ENCODE measurements at regions not wholly inside any gene's neighbourhood (a gene's known extent, or its start where the extent isn't known, plus 50 kb on each side); places are given as distances from the start of the nearest gene placed in this dataset.

DNA sequence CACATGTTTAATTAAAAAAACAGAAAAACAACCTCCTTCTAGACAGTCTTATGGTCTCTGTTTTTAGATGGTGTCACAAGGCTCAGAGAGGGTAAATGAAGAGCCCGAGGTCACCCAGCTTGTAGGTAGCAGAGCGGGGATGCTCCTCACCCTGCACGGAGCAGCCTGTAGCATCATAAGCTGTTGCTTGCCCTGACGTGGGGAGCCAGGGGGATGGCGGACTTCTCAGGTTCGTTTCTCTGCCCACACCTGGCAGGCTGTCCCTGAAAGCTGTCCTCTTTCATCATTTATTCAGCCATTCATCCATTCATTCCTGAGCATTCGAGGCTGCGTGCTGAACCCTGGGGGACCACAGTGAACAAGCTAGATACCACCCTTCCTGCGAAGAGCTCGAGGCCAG is 75.7 kb upstream of the KSR1 start:
- TF ChIP-seq POLR2A (IDR thresholded peaks at IDR 0.05) (no peak), EP300 (IDR thresholded peaks at IDR 0.05) (no peak), POLR2AphosphoS5 (IDR thresholded peaks at IDR 0.05) (no peak)
- TF ChIP-seq, protein P1, sequence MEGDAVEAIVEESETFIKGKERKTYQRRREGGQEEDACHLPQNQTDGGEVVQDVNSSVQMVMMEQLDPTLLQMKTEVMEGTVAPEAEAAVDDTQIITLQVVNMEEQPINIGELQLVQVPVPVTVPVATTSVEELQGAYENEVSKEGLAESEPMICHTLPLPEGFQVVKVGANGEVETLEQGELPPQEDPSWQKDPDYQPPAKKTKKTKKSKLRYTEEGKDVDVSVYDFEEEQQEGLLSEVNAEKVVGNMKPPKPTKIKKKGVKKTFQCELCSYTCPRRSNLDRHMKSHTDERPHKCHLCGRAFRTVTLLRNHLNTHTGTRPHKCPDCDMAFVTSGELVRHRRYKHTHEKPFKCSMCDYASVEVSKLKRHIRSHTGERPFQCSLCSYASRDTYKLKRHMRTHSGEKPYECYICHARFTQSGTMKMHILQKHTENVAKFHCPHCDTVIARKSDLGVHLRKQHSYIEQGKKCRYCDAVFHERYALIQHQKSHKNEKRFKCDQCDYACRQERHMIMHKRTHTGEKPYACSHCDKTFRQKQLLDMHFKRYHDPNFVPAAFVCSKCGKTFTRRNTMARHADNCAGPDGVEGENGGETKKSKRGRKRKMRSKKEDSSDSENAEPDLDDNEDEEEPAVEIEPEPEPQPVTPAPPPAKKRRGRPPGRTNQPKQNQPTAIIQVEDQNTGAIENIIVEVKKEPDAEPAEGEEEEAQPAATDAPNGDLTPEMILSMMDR (IDR thresholded peaks at IDR 0.05) = no peak
- peak overlapping the region in 2 of 4 donors; percentile 9 to 32 for H3K4me3 ChIP-seq
- peak overlapping the region in 1 of 4 donors; percentile 28 for H3K27ac ChIP-seq
- H3K9me3 ChIP-seq = no peaks in the 10 kb centered on the region
- ATAC-seq (ENCODE audit: low FRiP score in 2 of 2) (no peak), DNase-seq (no peak)
- 70% methylated on average over 9 to 10 of the region's 10 CpGs for WGBS, 2 donors
- peaks cover 14 to 26% (median 17%) of the 10 kb centered on the region in 4 donors for H3K4me1 ChIP-seq
- no peaks in the 10 kb centered on the region for H3K36me3 ChIP-seq
- H3K27me3 ChIP-seq = no peaks in the 10 kb centered on the region

DNA sequence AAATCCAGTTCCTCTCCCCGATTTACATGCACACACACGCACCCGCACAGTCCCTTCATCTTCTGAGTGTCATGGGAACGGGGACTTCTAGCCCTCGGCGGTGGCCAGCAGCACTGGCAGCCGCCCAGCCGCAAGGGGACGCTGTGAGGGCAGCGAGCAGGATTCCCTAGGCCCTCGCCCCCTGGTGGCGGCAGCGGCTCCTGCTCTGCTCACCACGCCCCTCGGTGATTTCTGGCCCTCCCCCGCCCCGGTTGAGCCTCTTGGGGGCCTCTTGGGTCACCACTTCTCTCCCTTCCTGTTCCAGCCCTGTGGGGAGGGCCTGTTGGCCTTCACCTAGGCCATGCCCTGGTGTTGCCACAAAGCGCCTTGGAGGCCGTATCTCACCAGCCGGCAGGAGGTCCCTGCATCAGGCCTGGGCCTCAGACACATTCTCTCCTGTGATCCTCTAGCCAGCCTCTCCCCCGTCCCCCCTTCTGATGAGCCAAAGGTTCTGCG is 75.2 kb upstream of the KSR1 start:
- ATAC-seq (ENCODE audit: low FRiP score in 2 of 2) (peak; percentile 78 to 80), DNase-seq (peak; percentile 73 to 94)
- TF ChIP-seq POLR2A (IDR thresholded peaks at IDR 0.05) = no peak
- TF ChIP-seq, protein P1 (IDR thresholded peaks at IDR 0.05) = peak; percentile 85 to 97 (median 90)
- peaks cover 14 to 26% (median 17%) of the 10 kb centered on the region in 4 donors for H3K4me1 ChIP-seq
- WGBS, 2 donors = 45 to 80% methylated on average over 3 to 19 of the region's 22 CpGs
- no peaks in the 10 kb centered on the region for H3K36me3 ChIP-seq
- H3K9me3 ChIP-seq = no peaks in the 10 kb centered on the region
- no peak overlapping the region for H3K4me3 ChIP-seq
- H3K27me3 ChIP-seq = no peaks in the 10 kb centered on the region
- H3K27ac ChIP-seq = no peak overlapping the region

DNA sequence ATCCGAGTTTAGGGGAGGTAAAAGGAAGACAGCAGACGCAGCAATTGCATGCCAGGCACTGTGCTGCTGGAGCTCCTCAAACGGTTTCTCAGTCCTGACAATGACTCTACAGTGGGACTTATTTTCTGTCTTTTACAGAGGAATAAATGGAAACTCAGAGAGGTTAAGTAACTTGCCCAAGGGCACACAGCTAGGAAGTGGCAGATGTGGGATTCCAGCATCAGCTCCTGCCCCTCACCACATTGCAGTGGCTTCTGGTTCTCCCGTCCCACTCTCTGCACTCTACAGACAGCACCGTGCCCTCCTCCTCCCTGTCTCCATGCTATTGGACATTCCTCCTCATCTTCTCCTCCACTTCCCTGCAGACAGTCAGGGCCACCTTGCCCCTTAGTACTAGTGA is 74.2 kb upstream of the KSR1 start:
- Histone ChIP-seq H3K27ac (no peak overlapping the region), H3K4me1 (peaks cover 14 to 26% (median 17%) of the 10 kb centered on the region in 4 donors), H3K9me3 (no peaks in the 10 kb centered on the region), H3K27me3 (no peaks in the 10 kb centered on the region), H3K4me3 (no peak overlapping the region), H3K36me3 (no peaks in the 10 kb centered on the region)
- DNase-seq = no peak
- 93 to 96% methylated on average over 5 of the region's 5 CpGs for WGBS, 2 donors
- TF ChIP-seq, protein P1 (IDR thresholded peaks at IDR 0.05) = no peak
- TF ChIP-seq EP300 (IDR thresholded peaks at IDR 0.05) (no peak), POLR2A (IDR thresholded peaks at IDR 0.05) (no peak), POLR2AphosphoS5 (IDR thresholded peaks at IDR 0.05) (no peak)
- ATAC-seq (ENCODE audit: low FRiP score in 2 of 2) = no peak

DNA sequence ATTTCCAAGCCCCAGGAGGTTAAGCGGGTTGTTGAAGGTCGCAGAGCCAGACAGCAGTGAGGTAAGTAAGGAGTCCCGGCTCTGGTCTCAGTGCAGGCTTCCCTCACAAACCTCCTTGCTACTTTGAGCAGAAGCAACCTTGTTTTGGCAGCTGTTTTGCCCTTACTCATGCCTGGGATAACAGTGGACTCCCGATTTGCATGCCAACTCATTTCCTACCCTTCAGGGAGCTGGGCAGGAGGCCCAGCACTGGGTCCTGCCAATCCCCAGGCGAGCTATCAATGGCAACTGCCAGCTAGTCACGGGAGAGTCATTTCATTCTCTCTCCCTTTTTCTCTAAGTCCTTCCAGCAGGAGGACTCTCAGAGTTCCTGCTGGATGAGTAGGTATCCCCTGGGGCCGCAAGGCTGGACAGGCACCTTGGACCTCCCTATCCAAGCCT is 72.0 kb upstream of the KSR1 start:
- no peak for TF ChIP-seq POLR2AphosphoS5 (IDR thresholded peaks at IDR 0.05)
- no peak for TF ChIP-seq EP300 (IDR thresholded peaks at IDR 0.05)
- TF ChIP-seq, protein P1 (IDR thresholded peaks at IDR 0.05) = no peak
- TF ChIP-seq POLR2A (IDR thresholded peaks at IDR 0.05) = no peak
- ATAC-seq (ENCODE audit: low FRiP score in 2 of 2) (no peak), DNase-seq (no peak)
- Histone ChIP-seq H3K36me3 (no peaks in the 10 kb centered on the region), H3K27me3 (no peaks in the 10 kb centered on the region), H3K9me3 (no peaks in the 10 kb centered on the region), H3K4me3 (no peak overlapping the region), H3K4me1 (peaks cover 14 to 26% (median 17%) of the 10 kb centered on the region in 4 donors), H3K27ac (no peak overlapping the region)
- WGBS, 2 donors = 47 to 49% methylated on average over 7 of the region's 7 CpGs

DNA sequence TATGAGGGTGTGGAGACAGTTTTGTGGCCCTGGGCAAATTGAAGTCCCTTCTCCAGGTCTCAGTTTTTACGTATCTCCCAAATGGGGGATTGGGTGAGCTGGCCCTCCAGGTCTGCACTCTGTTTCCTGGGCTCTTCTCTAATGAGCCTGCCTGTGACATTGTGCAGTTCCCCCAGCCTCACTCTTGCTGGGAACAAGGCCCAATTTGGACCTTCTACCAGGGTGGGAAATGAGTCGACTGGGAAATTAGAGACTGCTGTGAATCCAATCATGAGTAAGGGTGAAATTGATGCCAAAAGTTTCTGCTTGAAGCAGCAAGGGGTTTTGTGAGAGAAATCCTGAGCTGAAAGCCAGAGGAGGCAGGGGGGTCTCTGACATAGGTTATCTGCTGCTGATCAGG is 71.5 kb upstream of the KSR1 start:
- no peak overlapping the region for H3K27ac ChIP-seq
- H3K36me3 ChIP-seq = no peaks in the 10 kb centered on the region
- DNase-seq = no peak
- ATAC-seq (ENCODE audit: low FRiP score in 2 of 2) = no peak
- peaks cover 13 to 26% (median 17%) of the 10 kb centered on the region in 4 donors for H3K4me1 ChIP-seq
- H3K27me3 ChIP-seq = no peaks in the 10 kb centered on the region
- no peak overlapping the region for H3K4me3 ChIP-seq
- 81 to 94% methylated on average over 2 of the region's 2 CpGs for WGBS, 2 donors
- TF ChIP-seq POLR2AphosphoS5 (IDR thresholded peaks at IDR 0.05) = no peak
- TF ChIP-seq, protein P1 (IDR thresholded peaks at IDR 0.05) = no peak
- TF ChIP-seq EP300 (IDR thresholded peaks at IDR 0.05) = no peak
- no peak for TF ChIP-seq POLR2A (IDR thresholded peaks at IDR 0.05)
- no peaks in the 10 kb centered on the region for H3K9me3 ChIP-seq
